GM21723 (cell line): ENCODE measurements at regions not wholly inside any gene's neighbourhood (a gene's known extent, or its start where the extent isn't known, plus 50 kb on each side); places are given as distances from the start of the nearest gene placed in this dataset.
"Not testable (repeated sequence)": the region's sequence is repeated elsewhere in the genome, so short reads cannot be mapped to it uniquely, and the experiment has no call there.

Source experiments
- ATAC-seq: cut with Tn5 transposase; IDR thresholded peaks from one replicate; pipeline ENCODE4 v1.9.1; 2021; ENCODE audit warnings: mild to moderate bottlenecking, moderate library complexity; ENCODE audit not compliant: unreplicated experiment

DNA sequence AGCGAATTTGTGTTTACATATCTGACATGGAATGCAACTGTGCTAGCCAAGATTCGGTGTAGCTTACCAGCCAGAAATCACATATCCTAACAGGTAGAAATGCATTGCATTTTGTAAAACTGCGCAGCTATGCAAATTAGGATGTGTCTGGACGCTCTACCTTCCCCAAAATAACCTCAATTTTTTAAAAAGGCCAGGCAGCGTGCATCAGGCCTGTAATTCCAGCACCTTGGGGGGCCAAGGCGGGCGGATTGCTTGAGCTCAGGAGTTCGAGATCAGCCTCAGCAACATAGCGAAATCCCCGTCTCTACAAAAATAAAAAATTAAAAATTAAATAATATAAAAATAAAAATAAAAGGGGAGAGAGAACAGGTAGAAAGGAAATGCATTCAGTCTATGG, 305.0 kb downstream of the TYW1 start:
- ATAC-seq, result no peak

DNA sequence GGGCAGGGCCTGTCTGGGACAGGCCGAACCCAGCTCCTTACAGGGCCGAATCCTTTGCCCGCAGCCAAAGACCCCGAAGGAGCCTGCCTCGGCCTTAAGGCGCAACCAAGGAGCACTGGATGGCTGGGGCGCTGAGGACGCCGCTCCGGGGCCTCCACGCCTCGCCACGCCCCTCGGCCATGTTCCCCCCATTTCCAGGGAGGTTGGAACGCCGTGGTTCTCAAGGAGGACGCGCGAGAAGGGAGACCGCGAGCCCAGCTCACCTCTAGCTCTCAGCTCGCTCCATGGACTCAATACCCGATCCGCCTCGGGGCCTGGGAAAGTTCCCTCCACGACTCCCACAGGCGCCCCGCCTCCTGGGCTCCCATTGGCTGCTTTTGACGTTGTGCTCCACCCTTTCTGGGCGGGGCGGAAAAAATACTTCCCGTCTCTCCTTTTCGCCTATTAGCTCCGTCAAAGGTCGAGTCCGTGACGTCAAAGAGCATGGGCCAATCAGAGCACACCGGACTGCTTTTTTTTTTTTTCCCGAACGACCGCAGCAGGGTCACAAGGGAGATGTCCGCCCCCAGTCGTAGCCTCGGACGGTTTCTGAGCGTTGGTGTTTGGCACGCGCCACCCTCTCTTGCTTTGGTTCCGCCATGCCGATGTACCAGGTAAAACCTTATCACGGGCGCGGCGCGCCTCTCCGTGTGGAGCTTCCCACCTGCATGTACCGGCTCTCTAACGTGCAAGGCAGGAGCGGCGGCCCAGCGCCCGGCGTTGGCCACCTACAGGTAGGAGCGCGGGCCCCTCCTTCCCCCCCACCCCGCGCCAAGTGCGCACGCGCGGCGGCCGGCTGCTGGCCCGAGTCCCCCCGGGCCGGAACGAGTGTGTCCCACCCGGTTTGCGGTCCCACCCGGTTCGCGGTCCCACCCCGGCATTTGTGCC, 305.7 kb downstream of the TYW1 start:
- peak; percentile 88 for ATAC-seq

GRCh38 chr7:67304846-67305245, 308.2 kb downstream of the TYW1 start:
- not testable (repeated sequence) for ATAC-seq

DNA sequence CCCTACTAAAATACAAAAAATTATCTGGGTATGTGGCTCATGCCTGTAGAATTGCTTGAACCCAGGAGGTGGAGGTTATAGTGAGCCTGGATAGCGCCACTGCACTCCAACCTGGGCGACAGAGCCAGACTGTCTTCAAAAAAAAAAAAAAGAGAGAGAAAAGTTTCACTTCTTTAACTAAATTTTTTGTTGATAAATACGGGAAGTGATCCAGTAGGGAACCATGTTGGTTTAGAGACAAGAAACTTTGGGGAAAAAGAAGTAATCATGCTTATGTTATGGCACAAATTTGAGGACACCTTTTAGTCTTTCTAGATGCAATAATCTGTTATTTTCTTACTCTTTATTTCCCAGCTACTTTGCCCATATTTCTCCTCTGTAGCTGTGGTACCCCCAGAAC, 309.7 kb downstream of the TYW1 start:
- no peak for ATAC-seq

GRCh38 chr7:67309764-67310549, 313.3 kb downstream of the TYW1 start:
- no peak for ATAC-seq

DNA sequence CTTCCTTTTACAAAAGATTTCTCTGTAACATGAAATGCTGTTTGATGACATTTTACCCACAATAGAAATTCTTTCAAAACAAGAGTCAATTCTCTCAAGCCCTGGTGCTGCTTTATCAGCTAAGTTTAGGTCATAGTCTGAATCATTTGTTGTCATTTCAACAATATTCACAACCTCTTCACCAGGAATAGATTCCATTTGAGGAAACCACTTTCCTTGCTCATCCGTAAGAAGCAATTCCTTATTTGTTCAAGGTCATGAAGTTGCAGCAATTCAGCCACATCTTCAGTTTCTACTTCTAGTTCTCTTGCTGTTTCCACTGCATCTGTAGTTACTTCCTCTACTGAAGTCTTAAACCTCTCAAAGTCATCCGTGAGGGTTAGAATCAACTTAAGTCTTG, 315.3 kb downstream of the TYW1 start:
- no peak for ATAC-seq

DNA sequence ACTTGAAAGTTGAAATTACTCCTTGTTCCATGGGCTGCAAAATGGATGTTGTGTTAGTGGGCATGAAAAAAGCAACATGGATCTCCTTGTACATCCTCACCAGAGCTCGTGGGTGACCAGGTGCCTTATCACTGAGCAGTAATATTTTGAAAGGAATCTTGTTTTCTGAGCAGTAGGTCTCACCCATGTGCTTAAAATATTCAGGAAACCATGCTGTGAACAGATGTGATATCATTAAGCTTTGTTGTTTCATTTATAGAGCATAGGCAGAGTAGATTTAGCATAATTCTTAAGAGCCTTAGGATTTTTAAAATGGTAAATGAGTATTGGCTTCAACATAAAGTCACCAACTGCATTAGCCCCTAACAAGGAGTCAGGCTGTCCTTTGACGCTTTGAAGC, 316.6 kb downstream of the TYW1 start:
- ATAC-seq, result no peak

DNA sequence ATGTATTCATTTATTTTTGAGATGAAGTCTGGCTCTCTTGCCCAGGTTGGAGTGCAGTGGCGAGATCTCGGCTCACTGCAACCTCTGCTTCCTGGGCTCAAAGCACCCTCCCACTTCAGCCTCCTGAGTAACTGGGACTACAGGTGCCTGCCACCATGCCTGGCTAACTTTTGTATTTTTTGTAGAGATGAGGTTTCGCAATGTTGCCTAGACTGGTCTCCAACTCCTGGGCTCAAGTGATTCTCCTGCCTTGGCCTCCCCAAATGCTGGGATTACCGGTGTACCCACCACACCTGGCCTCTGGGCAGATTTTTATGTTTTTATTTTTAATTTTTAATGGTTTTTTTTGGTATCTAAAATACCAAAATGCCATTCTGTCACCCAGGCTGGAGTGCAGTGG, 320.3 kb downstream of the TYW1 start:
- ATAC-seq, result not testable (repeated sequence)

DNA sequence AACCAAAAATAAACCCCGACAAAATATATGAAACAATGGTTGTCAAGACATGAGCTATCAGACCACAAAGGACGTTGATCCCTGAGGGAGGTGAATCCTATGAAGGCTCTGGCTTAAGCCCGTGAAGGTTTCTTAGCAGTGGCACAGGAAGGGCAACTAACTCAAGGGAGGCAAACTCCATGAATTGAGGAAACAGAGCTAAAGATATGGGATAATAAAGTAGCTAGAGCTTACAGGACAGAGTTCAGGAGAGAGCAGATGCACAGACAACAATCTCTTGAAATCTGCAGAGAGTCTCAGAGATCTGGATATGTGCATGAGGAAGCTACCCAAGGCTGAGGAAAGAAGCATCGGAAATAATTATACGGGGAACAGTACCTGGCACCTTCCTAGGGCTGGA, 331.6 kb downstream of the TYW1 start:
- ATAC-seq, result not testable (repeated sequence)

- ATAC-seq, result not testable (repeated sequence)
Observed at GRCh38 chr7:67335165-67335564, 338.5 kb downstream of the TYW1 start.

GRCh38 chr7:67335663-67336062, 339.0 kb downstream of the TYW1 start:
- ATAC-seq, result not testable (repeated sequence)

DNA sequence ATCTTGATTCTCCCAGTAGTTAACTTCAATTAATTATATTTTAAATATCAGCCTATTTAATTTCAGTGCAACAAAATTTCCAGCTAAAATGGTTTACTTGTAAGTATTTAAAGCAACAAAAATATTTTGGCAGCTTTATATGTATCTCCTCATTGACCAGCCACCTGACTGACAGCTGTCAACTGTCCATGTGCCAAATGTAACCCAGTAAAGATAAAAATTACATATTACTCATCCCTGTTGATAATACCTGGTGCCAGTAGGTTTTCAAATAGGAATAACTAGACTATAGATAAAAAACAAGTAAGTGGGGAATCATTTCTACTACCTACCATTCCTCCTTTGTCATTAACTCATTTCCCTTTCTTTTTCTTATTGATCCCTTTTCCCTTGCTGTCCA, 341.9 kb downstream of the TYW1 start:
- not testable (repeated sequence) for ATAC-seq

DNA sequence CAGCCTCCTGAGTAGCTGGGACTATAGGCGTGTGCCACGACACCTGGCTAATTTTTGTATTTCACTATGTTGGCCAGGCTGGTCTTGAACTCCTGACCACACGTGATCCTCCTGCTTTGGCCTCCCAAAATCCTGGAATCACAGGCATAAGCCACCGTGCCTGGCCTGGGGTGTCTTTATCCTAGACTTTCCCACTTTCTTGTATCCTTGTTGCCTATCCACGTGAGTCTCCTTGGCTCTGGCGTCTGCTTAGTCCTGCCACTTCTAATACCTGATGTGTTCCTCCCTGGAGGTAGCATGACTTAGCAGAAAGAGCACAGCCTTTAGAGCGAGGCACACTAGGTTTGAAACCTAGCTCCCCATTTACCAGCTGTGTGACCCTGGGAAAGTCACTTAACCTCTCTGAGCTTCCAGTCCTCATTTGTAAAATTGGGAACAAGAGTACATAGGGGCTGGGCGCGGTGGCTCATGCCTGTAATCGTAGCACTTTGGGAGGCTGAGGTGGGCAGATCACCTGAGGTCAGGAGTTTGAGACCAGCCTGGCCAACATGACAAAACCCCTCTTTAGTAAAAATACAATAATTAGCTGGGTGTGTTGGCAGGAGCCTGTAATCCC, 344.6 kb downstream of the TYW1 start:
- ATAC-seq, result no peak

GRCh38 chr7:67343114-67343513, 346.5 kb downstream of the TYW1 start:
- no peak for ATAC-seq

DNA sequence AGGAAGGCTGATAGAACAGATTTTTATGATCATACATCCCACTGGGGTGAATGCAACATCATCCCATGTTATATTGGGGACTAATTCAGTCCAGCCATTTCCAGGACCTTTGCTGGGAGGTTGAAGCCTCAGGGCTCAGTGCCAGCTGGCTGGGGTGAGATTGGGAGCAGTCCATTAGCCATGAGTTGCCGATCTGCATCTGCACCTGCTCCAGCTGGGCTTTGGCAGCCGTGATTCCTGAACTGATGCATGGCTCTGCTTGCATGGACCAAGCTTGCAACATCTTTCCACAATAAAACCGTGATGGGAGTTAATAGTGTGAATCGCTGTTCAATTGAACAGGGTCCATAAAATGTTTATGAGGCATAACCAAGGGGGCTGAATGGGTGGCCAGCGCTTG, 346.9 kb downstream of the TYW1 start:
- ATAC-seq, result no peak

DNA sequence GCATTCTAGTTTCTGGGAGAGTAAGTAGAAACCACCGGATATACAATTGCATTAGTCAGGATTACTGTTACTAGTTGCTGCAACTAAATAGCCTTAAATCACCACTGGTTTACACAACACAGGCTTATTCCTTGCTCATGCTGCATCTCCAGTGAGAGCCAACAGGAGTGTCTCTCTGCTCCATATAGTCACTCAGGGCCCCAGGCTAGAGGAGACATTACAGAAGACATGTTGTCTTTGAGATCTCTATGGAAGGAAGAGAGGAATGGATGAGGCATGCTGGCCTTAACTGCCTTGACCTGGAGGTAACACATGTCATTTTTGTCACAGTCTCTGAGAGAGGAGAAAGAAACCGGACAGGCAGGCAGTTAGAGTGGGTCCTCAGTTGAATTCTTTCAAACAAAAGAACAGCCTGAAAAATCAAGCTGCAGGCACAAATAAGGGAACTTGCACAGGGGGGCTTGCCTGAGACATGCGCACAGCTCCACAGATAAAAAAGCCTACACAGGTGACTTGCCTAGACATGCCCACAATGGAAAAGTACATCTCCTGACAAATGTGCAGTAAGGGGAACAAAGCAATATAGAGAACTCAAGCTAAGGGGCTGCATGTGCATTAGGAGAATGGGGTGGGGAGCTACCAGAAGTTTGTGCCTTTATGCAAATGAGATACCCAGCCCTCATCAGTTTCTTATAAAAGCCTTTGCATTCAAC, 348.0 kb downstream of the TYW1 start:
- no peak for ATAC-seq

- ATAC-seq, result no peak
Observed at GRCh38 chr7:67346126-67346525, 349.5 kb downstream of the TYW1 start.

- no peak for ATAC-seq
Observed at GRCh38 chr7:67346876-67347275, 350.2 kb downstream of the TYW1 start.

GRCh38 chr7:67348171-67348570, 351.5 kb downstream of the TYW1 start:
- no peak for ATAC-seq

DNA sequence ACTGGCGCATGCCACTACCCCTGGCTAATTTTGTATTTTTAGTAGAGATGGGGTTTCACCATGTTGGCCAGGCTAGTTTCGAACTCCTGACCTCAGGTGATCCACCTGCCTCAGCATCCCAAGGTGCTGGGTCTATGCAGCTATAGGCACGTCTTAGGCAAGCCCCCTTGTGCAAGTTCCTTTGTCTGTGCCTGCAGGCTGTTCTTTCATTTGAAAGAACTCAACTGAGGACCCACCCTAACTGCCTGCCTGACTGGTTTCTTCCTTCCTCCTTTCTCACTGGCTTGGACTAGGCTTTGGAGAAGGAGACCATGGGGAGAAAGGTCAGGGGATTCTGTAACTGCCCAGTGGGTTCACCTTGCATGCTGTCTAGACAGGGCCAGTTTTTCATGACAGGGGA, 361.0 kb downstream of the TYW1 start:
- not testable (repeated sequence) for ATAC-seq

DNA sequence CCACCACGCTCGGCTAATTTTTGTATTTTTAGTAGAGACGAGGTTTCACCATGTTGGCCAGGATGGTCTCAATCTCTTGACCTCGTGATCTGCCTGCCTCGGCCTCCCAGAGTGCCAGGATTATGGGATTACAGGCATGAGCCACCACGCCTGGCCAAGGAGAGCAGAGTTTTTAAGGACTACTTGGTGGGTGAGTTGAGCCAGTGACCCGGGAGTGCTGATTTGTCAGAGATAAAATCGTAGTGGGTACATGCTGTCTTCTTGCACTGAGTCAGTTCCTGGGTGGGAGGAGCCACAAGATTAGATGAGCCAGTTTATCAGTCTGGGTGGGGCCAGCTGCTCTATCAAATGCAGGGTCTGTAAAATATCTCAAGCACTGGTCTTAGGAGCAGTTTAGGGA, 361.7 kb downstream of the TYW1 start:
- not testable (repeated sequence) for ATAC-seq
